Erythroblast (primary cell): ENCODE measurements at regions not wholly inside any gene's neighbourhood (a gene's known extent, or its start where the extent isn't known, plus 50 kb on each side); places are given as distances from the start of the nearest gene placed in this dataset.

Source experiments
- GATA1 ChIP-seq: IDR thresholded peaks from 2 replicates; pipeline ENCODE4 v1.6.1; 2011; ENCODE audit warnings: low read depth, mild to moderate bottlenecking, control low read depth, low read length, moderate library complexity
- POLR2A ChIP-seq: IDR thresholded peaks from 2 replicates; pipeline ENCODE4 v1.6.1; 2011; ENCODE audit warnings: mild to moderate bottlenecking, low read length

DNA sequence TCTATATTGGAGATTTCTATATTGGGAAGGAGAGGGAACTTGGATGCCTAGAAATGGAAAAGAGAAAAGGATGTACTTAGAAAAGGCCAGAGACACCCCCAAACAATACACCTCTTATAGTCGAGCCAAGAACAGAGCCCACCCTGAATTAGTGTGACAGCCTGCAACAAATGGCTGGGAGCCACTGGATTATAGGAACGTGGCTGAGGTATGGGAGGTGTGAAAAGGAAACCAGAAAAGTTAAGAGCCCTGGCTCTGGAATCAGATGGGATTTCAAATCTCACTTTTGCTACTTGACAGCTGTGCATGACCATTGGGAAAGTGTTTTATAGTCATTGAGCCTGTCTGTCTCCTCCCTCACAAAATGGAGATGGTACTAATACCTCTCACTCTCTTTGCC is 394.0 kb downstream of the ZNF521 start:
- TF ChIP-seq POLR2A (no peak), GATA1 (no peak)
